Endodermal cell (in vitro differentiated cells): ENCODE measurements at regions not wholly inside any gene's neighbourhood (a gene's known extent, or its start where the extent isn't known, plus 50 kb on each side); places are given as distances from the start of the nearest gene placed in this dataset.

ENCODE experiments used
- DNase-seq: peaks from one replicate; pipeline ENCODE4 v3.0.0-alpha.2; 2017
- H3K27ac ChIP-seq: 2 replicates; pipeline ENCODE4 v1.5.1; 2013; ENCODE audit warnings: mild to moderate bottlenecking, low read depth, low read length, moderate library complexity
- H3K27me3 ChIP-seq: 2 replicates; pipeline ENCODE4 v1.6.1; 2013; ENCODE audit warnings: mild to moderate bottlenecking, low read length, moderate library complexity; ENCODE audit not compliant: insufficient read depth, control insufficient read depth, poor library complexity, severe bottlenecking
- H3K36me3 ChIP-seq: 2 replicates; pipeline ENCODE4 v1.7.0; 2013; ENCODE audit warnings: mild to moderate bottlenecking, low read length, moderate library complexity; ENCODE audit not compliant: control insufficient read depth, insufficient read depth
- H3K4me1 ChIP-seq: one replicate; pipeline ENCODE4 v1.7.0; 2013; ENCODE audit warnings: low read length; ENCODE audit not compliant: control insufficient read depth, insufficient read depth
- H3K4me3 ChIP-seq: 2 replicates; pipeline ENCODE4 v1.5.1; 2013; ENCODE audit warnings: mild to moderate bottlenecking, low read length, moderate library complexity
- H3K9ac ChIP-seq: 2 replicates; pipeline ENCODE4 v1.6.1; 2013; ENCODE audit warnings: mild to moderate bottlenecking, low read length, moderate library complexity; ENCODE audit not compliant: poor library complexity, severe bottlenecking; ENCODE audit errors: extremely low read depth
- H3K9me3 ChIP-seq: 2 replicates; pipeline ENCODE4 v1.6.1; 2013; ENCODE audit warnings: mild to moderate bottlenecking, low read length, moderate library complexity; ENCODE audit not compliant: control insufficient read depth
- H3K27ac Mint-ChIP-seq: 2 replicates; pipeline ENCODE4 v1.8.0; 2020; ENCODE audit warnings: mixed read lengths
- H3K27me3 Mint-ChIP-seq: 2 replicates; pipeline ENCODE4 v1.8.0; 2021; ENCODE audit warnings: mild to moderate bottlenecking, mixed read lengths; ENCODE audit not compliant: insufficient read depth
- H3K36me3 Mint-ChIP-seq: 2 replicates; pipeline ENCODE4 v1.8.0; 2020; ENCODE audit warnings: low read depth, mixed read lengths
- H3K4me1 Mint-ChIP-seq: 2 replicates; pipeline ENCODE4 v1.8.0; 2020; ENCODE audit warnings: mixed read lengths
- H3K4me3 Mint-ChIP-seq: 2 replicates; pipeline ENCODE4 v1.8.0; 2020; ENCODE audit warnings: mild to moderate bottlenecking, moderate library complexity, mixed read lengths
- H3K9me3 Mint-ChIP-seq: 2 replicates; pipeline ENCODE4 v1.8.0; 2020; ENCODE audit warnings: mild to moderate bottlenecking, mixed read lengths
- WGBS, 2 experiments: methylation state at CpG; one replicate each; pipeline versions ENCODE4 v1.1.5 to v1.1.7; 2013; ENCODE audit warnings: missing lambda C conversion rate in 2 of 2, mixed read lengths in 1 of 2; ENCODE audit not compliant: insufficient coverage in 1 of 2, insufficient read length in 1 of 2; 5-methylcytosine and 5-hydroxymethylcytosine counted together
- TF ChIP-seq, protein P1 (sequence below): fragments of 200-600 bp; sonication (generic); conservative IDR thresholded peaks from 2 replicates; pipeline ENCODE4 v1.5.0; 2021; ENCODE audit warnings: antibody characterized with exemption, mild to moderate bottlenecking

DNA sequence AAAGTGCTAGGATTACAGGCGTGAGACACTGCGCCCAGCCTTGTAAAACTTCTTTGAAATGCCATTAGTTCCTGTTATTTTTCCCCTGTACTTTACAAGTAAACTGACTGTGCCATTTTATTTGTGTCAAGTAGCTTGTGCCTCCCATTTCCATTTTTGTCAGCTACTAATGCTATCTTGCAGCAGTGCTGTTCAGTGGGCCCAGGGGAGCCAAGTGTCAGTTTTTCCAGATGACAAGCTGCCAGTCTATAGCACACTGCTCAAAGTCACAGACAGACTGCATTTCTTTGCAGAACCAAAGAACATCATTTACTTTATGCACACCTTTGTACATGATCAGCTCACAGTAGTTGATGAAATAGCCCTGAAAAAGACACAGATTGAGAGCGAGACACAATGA is 901.3 kb upstream of the CDH2 start:
- H3K4me1 Mint-ChIP-seq, result peaks cover 26% of the 10 kb centered on the region
- no peak overlapping the region for H3K4me3 Mint-ChIP-seq
- WGBS, 2 experiments, result 93 to 100% methylated on average over 3 of the region's 3 CpGs
- DNase-seq, result no peak
- no peak overlapping the region for H3K4me3 ChIP-seq
- no peaks in the 10 kb centered on the region for H3K9me3 ChIP-seq
- no peak overlapping the region for H3K9ac ChIP-seq
- no peaks in the 10 kb centered on the region for H3K36me3 Mint-ChIP-seq
- no peak overlapping the region for H3K27ac Mint-ChIP-seq
- peaks cover 13% of the 10 kb centered on the region for H3K4me1 ChIP-seq
- TF ChIP-seq, protein P1, sequence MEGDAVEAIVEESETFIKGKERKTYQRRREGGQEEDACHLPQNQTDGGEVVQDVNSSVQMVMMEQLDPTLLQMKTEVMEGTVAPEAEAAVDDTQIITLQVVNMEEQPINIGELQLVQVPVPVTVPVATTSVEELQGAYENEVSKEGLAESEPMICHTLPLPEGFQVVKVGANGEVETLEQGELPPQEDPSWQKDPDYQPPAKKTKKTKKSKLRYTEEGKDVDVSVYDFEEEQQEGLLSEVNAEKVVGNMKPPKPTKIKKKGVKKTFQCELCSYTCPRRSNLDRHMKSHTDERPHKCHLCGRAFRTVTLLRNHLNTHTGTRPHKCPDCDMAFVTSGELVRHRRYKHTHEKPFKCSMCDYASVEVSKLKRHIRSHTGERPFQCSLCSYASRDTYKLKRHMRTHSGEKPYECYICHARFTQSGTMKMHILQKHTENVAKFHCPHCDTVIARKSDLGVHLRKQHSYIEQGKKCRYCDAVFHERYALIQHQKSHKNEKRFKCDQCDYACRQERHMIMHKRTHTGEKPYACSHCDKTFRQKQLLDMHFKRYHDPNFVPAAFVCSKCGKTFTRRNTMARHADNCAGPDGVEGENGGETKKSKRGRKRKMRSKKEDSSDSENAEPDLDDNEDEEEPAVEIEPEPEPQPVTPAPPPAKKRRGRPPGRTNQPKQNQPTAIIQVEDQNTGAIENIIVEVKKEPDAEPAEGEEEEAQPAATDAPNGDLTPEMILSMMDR, result no peak
- no peaks in the 10 kb centered on the region for H3K27me3 ChIP-seq
- no peak overlapping the region for H3K27ac ChIP-seq
- no peaks in the 10 kb centered on the region for H3K9me3 Mint-ChIP-seq
- H3K27me3 Mint-ChIP-seq, result no peaks in the 10 kb centered on the region
- no peaks in the 10 kb centered on the region for H3K36me3 ChIP-seq

- H3K27ac ChIP-seq, result no peak overlapping the region
- H3K36me3 ChIP-seq, result no peaks in the 10 kb centered on the region
- no peak overlapping the region for H3K4me3 ChIP-seq
- WGBS, 2 experiments, result 100% methylated on average over 1 of the region's 5 CpGs; no CpG with 5 or more reads in 1 of the 2 experiments
- Mint-ChIP-seq H3K27me3 (no peaks in the 10 kb centered on the region), H3K36me3 (no peaks in the 10 kb centered on the region), H3K9me3 (no peaks in the 10 kb centered on the region), H3K27ac (no peak overlapping the region), H3K4me1 (peaks cover 18% of the 10 kb centered on the region), H3K4me3 (no peak overlapping the region)
- no peaks in the 10 kb centered on the region for H3K9me3 ChIP-seq
- no peak overlapping the region for H3K9ac ChIP-seq
- TF ChIP-seq, protein P1, result no peak
- no peak for DNase-seq
- no peaks in the 10 kb centered on the region for H3K27me3 ChIP-seq
- H3K4me1 ChIP-seq, result peaks cover 9% of the 10 kb centered on the region
Measured at GRCh38 chr18:29077344-29077743, 900.4 kb upstream of the CDH2 start.

DNA sequence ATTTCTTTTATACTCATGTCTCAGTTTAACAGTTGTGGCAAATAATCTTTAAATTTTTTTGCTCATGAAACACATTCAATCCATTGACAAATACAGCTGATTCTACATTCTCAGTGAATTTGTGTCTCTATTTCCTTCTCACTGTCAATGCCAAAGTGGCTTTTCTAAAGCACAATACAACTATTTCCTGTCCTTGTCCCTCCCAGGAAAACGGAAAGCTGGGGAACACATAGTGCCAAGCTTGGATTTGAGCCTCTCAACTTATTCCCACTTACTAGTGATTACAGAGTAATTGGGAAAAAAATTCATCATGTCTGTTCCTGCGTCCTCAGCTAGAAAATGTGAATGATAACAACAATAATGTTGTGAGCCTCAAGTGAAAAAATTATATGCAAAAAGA is 899.7 kb upstream of the CDH2 start:
- TF ChIP-seq, protein P1, result no peak
- WGBS, 2 experiments, result 94 to 100% methylated on average over 1 to 2 of the region's 2 CpGs
- Mint-ChIP-seq H3K4me1 (peaks cover 12% of the 10 kb centered on the region), H3K27me3 (no peaks in the 10 kb centered on the region), H3K9me3 (no peaks in the 10 kb centered on the region), H3K36me3 (no peaks in the 10 kb centered on the region), H3K27ac (no peak overlapping the region), H3K4me3 (no peak overlapping the region)
- Histone ChIP-seq H3K9me3 (no peaks in the 10 kb centered on the region), H3K27ac (no peak overlapping the region), H3K9ac (no peak overlapping the region), H3K36me3 (no peaks in the 10 kb centered on the region), H3K27me3 (no peaks in the 10 kb centered on the region), H3K4me1 (peaks cover 6% of the 10 kb centered on the region), H3K4me3 (no peak overlapping the region)
- DNase-seq, result no peak
